Eye (tissue), 1 donor: ENCODE measurements at regions not wholly inside any gene's neighbourhood (a gene's known extent, or its start where the extent isn't known, plus 50 kb on each side); places are given as distances from the start of the nearest gene placed in this dataset.

Experiments used
- DNase-seq: peaks from one replicate; pipeline ENCODE4 v3.0.0-alpha.2; 2015

DNA sequence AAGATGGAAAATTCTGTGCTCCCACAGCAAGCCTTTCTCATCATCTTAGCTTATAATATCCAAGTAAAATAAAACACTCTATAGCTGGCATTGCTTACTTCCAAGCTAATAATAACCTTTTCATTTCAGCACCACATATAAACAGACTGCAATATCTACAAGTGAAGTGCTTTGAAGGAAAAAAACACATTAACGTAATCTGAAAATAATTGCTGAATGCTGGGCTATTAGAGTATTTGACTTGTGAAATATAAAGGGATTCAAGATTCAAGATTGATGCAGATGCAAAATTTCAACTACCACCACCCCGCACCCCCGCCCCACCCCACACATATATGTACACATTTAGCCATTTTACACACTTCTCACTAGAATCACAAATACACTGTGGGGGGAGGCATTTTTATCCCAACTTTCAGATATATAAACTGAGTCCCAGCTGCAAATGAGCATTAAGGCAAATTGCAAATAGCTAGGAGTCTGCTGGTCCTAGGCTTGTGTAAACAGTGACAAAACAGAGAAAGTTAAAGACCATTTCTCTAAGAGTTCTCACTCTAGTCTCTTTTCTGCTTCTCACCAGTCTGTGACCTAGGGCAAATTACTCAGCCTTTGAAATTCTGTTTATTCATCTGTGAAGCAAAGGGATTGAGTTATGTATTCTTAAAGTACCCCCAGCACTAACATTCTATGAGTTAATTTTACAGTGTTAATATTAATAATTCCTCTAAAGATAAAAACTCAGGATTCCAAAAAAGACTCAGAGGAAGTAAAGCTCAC lies 489.4 kb downstream of the PRELID2 start:
- DNase-seq: no peak

DNA sequence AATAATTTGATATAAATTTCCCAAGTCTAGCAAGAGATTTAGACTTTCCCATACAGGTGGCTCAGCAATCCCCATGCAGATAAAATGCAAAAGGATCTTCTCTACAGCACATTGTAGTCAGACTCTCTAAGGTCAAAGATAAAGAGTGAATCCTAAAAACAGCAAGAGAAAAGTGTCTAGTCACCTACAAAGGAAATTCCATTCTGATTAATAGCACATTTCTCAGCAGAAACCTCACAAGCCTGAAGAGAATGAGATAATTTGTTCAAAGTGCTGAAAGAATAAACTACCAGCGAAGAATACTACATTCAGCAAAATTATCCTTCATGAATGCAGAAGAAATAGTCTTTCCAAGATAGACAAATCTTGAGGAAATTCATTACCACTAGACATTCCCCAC lies 493.3 kb downstream of the PRELID2 start:
- no peak for DNase-seq

DNA sequence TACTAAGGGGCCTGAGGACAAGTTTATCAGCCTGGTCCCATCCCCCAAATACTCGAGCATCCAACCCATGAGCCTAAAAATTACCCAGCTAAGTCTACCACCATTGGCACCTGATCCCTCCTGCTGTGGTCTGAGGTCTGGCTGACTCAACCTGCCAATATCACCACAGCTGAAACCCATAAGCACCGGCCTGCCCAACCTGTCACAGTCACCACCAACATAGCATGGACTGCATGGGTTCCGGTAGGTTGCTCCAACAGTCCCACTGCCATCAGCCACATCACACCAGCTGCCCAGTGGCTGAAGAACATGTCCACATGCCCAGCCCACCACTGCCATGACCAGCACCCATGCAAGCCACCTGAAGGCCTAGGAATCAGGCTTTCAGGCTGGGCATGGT lies 495.0 kb downstream of the PRELID2 start:
- DNase-seq: no peak

DNA sequence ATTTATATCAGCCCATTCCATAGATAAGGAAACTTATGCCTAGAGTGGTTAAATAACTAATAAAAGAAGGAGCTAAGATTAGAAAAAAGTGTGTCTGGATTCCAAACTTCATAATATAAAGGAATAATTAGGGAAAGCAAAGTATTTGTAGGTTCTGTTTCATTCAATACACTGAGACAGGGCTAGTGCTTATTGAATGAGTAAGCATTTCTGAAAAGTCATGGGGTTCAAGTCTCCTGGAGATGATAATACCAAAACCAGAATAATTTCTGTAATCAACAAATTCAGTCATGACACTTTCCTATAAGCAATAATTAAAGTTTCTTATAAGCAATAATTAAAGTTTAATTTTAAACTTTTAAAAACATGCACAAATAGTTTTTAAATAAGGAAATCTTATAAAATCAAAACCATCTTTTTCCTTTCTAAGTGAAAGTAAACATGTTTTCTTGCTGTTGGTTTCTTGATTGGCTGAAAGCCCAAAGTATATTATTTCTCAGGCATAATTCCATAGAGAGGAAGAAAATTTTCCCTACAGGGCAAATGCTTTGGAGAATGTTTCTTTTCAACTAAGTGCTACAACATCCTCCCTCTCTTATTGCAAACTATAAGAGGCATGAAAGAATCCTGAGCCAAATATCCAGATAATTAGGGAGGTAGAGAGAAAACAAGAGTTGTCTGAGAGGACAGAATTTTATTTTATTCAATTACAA lies 510.2 kb downstream of the PRELID2 start:
- DNase-seq: peak; percentile 10

DNA sequence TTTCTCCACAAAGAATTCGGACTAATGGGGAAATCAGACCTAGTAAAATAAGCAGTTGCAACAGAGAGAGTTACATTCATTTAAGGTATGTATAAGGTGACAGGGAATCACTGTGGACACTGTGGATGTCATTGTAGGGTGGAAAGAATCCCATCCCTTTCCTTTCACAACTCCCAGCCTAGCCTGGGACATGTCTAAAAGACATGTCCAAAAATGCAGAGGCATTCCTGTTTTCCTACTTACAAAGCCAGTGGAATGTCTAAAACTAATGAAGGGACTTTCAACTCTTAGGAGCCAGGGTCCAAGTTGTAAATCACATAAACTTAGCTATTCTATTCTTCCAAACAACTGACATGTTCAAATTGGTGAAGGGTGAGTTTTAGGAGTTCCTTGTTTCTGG lies 511.0 kb downstream of the PRELID2 start:
- no peak for DNase-seq

DNA sequence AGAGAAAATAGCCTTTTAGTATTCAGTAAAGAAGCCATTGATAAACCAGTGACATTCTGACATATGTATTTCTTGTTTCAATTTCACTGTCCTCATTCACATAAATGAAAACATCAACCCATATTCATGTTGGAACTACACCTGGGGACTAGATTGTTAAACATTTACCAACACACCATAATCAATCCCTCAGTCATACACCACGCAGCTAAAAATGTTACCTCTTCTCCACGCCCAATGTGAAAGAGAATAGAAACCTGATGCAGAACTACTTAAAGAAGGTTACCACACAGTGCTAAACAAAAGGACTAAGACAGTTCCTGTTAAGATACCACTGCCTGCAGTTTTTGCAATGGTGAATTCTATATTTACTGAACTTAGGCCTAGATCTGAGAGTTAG lies 518.9 kb downstream of the PRELID2 start:
- no peak for DNase-seq

DNA sequence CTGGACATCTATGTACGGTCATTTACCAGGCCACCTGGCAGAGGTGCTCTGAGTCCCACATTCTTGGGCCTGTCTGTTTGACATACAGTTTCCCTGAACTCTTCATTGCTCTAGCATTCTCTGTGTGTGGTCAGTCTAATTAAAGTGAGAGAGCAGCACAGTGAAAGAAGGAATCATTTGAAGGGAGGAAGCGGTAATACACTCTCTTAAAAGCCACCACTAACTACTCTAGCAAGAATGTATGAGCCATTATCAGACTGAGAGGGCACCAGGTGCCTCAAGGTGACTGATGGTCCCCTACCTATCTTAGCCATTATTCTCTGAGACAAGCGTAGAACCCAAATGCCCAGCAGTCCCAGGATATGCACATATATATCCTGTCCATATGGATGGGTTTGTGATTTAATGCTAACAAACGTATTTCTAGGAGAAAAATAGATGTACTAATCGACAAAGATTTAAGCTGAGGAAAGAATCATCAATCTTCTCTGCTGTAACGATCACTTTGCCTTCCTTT lies 527.2 kb downstream of the PRELID2 start:
- DNase-seq: no peak

DNA sequence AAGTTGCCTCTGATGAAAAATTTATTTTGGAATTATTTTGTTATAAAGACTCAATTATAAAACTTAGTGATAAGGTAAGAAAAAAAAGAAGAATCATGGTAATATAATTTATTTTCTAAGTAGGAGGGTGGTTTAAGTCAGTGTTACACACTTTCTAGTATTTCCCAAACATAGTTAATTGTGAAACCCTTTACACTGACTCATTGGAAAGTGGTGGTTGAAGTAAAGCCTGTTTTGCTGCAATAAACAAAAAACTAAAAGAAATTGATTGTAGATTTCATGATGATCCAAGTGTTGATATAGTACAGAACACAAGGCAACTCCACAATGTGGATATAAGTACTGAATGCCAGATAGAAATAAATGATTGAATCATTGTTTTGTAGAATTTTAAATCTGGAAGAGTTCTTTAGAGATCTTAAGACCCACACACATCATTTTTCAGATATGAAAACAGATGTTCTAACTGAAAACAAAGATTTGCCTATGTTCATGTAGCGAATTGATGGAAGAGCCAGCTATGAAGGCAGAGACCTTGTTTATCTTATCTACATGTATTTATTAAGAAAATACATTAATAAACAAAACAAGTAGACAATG lies 539.8 kb downstream of the PRELID2 start:
- DNase-seq: no peak

DNA sequence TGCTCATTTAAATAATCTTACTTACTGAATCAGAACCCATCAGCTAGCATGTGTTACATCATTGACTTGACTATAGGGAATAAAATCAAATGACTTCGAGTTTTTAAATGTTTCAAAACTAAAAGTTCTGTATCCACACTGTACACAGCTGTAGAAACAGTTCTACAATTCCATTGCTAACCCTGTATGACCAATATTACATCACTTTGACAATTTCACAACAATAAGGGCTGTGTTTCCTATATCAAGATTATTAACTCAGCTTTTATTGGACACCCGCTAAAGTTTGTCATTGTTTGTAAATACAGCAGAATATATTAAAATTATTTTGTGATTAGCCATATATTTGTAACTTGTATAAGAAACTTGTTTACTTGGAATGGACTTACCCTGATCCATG lies 540.8 kb downstream of the PRELID2 start:
- DNase-seq: no peak

DNA sequence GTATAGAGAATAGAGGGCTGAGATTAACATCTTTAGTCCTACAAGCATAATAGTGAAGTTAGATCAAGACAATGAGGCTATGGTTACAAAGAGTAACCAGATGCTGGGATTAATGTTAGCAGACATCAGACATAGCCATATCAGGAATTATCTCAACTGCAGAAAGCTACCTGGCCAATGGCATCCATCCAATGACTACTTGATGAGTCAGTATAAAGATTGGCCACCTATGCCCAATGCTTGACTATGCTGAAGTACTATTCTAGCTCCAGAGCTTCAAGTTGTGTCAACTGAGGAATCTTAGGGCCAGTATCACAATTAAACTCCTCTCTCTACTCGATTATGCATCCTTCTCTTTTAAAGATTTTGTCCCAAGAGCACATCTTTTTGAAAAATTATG lies 541.4 kb downstream of the PRELID2 start:
- no peak for DNase-seq

DNA sequence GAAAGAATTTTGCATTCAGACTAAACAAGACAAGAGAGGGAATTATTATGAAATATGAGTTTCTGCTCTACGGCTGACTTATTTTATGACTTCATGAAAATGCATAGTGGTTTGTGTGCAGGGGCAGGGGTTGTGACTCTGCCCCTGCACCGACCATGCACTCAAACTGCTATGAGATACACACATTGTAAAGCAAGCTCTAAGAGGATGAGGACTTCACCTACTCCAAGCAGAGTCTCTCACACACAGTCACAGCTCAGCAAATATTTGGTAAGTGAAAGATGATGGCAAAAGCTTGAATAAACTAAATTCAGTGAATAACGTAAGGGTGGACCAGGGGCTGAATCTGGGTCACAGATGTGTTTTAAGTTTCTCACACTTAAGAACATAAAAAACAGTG lies 542.9 kb downstream of the PRELID2 start:
- no peak for DNase-seq

DNA sequence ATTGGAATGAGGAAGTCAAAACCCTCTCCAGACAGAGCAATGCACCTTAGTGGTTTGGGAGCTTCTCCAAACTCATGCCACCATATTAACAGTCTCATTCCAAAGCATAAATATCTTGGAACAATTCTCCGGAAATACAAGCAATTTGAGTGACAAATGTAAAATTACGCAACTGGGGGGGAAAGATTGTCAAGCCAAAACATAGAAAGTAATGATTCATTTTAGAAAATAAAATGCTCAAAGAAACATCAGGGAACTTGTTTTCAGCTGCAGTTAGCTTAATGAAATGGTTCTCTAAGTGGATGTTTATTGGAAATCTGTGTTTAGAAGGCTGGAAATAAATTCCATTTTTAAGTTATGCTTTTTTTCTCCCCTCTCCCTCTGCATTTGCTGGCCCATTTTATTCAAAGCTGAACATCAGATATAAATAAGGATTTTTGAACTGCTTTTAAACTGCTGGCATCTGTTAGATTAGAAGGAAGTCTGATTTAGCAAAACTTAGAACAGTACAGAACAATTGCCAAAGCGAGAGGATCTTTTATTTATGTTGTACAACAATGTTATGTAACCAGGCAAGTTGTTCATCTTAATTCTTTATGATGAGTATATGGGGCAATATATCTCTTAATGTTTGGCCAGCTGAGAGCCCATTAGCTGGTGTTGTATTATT lies 551.9 kb downstream of the PRELID2 start:
- no peak for DNase-seq

DNA sequence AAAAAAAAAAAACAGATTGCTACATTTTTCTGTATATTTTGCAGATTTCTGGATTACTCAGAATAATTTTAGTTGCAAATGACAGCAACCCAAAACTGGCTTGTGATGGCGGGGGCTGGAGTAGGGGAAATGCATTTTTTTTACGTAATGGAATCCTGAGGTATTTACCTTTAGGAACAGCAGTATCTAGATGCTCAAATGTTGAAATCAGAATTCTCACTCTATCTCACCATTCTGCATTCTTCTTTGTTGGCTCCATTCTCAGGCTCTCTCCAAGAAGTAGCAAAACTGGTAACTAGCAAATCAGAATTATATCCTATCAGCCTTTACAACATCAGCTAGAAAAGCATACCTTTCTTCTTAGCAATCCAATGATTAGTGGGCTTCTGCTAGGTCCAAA lies 554.3 kb downstream of the PRELID2 start:
- no peak for DNase-seq

DNA sequence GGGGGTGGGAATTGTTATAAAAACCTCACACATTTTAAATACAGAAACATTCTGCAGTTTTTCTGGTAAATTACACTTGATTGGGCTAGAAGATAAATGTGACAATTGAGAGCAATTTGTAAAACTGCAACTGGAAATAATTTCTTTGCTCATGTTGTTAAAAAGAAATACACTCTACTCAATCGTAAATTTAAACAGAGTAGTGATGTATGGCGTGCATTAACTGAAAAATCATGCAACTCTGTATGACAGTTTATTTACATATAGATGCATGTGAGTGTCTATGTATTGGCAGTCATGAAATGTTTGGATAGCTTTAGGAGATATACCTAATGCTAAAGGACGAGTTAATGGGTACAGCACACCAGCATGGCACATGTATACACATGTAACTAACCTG lies 554.9 kb downstream of the PRELID2 start:
- DNase-seq: no peak

DNA sequence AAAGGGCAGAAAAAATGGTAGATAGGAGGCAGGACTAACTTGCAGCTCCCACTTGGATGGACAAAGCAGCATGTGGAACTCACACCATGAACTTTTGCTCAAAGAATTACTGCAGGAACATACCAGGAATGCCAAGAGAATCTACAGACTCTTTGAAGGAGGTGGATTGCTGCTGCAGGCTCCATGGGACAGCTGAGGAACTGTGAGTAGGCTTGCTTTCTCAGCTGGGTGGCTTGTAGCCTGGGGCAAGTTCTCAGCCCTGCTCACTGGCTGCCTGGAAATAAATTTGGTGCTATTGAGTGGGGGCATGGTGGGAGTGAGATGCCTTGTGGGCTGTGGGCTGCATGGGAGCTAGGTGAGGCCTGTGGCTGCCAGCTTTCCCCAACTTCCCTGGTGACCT lies 574.5 kb downstream of the PRELID2 start:
- DNase-seq: no peak

DNA sequence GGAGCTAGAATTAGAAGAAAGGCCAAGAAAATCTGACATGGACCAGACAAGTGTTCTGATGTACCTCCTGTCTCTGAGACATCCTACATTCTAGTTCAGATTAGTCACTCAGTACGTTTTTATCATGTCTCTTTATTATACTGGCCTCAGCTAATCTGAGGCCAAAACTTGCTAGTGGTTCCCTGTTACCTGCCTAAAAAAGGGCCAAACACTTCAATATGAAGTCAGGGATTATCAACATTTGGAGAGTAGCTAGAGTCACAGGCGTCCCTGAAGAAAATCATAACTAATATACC lies 587.4 kb downstream of the PRELID2 start:
- DNase-seq: no peak

DNA sequence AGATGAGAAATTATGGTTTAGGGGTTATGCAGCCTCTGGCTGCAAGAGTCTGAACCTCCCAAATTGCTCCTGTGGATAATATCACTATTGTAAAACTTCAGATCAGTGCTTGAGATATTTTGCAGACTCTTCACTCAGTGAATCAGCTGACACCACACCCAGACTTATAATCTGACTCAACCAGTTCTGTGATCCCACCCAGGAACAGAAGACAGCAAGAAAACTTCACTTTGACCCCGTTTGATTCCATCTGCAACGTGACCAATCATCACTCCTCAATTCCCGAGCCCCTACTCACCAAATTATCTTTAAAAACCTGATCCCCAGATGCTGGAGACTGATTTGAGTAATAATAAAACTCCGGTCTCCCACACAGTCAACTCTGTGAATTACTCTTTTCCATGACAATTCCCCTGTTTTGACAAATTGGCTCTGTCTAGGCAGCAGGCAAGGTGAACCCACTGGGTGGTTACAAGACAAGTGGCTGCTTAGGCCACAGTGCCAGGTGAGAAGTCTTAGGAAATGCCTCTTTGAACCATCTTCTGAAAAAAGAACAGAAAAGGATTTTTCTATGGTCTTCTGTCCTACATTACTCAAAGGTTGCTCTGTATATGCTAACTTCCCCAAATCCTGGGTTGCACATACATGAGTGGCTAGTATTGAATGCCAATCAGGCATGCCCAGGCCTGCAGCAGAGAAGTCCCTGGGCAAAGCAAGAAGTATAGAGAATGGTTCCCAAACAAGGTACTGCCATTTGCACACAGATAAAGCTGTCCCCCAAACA lies 588.0 kb downstream of the PRELID2 start:
- no peak for DNase-seq

DNA sequence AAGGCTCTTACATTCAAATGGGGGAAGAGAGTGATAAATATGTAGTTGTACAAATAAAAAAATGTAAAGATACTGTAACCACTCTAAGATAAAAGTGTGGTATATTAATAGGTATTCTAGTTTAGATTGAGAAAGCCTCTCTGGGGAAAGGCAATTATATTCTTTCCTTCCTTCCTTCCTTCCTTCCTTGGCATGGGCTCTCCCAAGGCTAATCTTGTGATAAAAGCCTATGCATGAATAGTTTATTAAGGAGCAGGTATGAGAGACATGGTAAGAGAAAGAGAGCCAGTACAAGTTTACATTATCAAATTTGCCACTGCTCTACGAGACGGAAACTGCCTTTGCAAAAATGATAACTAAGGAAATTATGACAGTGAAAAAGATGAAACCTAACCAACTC lies 588.8 kb downstream of the PRELID2 start:
- no peak for DNase-seq

DNA sequence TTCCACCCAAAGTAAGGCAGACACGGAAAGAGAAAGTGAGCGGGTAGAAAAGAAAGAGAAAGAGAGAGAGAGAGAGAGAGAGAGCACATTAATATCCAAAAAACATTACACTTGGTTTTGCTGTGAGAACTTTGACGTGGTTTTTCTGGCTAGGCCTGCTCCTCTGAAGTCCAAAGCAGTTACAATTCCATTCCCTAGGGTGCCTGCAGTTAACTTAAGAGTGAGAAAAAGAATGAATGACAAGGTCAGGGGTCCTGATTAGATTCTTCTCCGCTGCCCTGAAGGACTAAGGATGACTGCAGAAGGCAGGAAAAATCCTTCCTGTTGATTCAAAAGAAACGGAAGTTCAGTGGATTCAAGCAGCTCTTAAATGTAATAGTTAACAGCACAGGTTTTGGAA lies 589.8 kb downstream of the PRELID2 start:
- DNase-seq: peak; percentile 37

DNA sequence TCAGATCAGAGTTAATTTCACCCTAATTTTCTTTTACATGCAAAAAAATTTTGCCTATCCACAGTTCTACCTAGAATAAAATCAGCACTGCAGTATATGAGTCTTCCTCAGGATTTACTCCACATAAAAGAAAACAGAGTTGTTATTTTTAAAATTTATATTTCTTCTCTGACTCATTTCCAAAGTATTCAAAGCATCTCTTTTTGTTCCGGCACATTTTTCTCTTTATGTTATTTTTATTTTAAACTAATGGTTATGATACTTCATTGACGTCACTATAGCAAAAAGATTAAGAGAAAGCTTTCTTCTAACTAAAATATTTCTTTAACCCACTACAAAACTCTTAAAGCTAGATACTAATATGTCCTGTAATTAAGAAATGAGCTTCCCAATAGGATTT lies 590.4 kb downstream of the PRELID2 start:
- no peak for DNase-seq

DNA sequence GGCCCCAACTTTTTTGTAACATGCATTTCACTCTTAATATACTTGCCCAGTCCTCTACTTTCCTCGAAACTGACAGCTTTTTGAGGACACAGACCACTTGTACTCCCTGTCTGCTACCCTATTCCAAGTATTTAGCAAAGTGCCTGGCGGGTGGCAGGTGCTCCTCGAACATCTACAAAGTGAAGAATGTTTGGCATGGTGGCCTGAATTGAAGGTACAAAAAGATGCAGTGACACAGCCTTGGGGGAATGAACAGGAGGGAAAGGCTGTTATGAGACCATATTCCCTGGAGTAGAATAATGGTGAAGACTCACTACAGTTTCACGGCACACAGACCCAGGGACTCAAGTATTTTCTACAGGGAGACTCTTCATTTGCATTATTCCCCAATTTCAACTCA lies 590.9 kb downstream of the PRELID2 start:
- no peak for DNase-seq

DNA sequence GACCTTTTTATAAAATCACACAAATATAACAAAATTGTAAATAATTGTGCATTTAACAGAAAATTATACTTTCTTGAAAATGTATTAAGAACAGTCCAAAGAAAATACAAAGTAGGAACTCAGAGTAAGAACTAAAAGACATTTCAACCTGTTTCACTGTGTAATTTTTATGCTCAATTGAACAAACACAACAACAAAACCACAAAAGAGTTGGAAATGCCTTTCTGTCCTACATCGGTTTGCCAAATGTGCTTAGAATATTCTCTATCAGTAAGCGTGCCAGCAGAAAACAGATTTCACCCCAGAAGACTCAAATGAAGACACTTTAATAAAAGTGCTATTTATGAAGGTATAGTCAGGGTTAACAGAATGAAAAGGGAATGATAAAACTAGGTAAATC lies 592.1 kb downstream of the PRELID2 start:
- DNase-seq: no peak

DNA sequence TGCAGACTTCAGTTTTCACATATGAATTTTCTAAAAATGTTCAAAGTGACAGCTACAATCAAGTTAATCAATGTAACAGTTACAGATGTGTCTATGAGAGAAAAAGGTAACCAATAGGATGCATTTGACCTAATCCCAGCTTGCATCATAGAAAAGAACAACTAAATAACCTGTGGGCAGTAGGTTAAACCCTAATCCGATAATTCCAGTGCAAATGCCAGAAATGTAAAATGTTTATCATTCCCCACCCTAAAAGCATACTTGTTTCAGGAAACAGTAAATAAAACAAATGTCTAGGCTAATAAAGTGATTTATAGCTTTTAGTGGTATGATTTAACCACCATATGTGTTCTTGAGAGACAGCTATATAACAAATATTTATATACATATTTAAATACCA lies 592.6 kb downstream of the PRELID2 start:
- no peak for DNase-seq
